ENCODE measurements at regions not wholly inside any gene's neighbourhood (a gene's known extent, or its start where the extent isn't known, plus 50 kb on each side); places are given as distances from the start of the nearest gene placed in this dataset.

DNA sequence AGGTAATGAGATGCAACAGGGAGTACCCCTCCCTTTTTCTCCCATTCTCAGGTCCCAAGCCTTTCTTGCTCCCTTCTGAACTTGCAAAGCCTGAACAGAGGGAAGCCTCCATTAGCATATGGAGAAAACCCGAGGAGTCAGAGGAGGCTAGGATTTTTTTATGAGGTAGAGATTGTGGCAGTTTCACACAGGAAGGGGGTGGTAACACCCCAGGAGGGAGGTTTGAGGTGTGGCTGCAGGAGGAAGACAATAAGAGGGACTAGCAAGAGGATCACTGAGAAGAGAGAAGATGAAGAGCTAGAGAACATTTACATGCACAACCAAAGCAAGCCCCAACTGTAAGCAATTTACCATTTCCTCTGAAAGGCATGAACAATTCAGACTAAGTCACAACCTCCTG, 322.7 kb downstream of the SV2B start:
- H3K4me2 ChIP-seq (ENCODE audit: low read length) = no peak overlapping the region
- POLR2A ChIA-PET = no interaction called here
- intact Hi-C loops (cut with micrococcal nuclease) = no loop called here

DNA sequence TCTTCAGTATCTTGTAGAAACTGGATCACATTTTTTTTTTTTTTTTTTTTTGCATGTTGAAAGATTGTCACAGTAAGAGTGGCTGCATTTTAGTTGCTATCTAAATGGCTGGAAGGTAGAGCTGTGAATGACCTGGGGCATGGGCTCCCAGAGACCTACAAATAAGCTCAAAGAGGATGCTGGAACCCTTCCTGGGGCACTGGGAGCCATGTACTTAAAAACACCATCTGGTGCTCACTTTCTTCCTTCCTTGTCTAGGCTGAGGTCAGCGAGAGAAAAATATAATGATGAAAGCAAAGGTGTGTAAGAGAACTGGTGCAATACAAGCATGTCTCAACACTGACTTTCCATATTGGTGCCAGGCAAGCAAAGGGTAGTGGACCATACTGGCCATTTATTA, 323.9 kb downstream of the SV2B start:
- ChIA-PET POLR2A (no interaction called here), RAD21 (ENCODE audit: low non-redundant PET in 1 of 2, low total read pairs in 2 of 2, uncharacterized antibody in 2 of 2, unreplicated experiment in 2 of 2) (no interaction called here), CTCF (no interaction called here)
- H3K79me2 ChIP-seq (ENCODE audit: insufficient read depth, low read length) = no peaks in the 10 kb centered on the region
- H3K4me2 ChIP-seq (ENCODE audit: low read length) = no peak overlapping the region
- no peak overlapping the region for H3K4me3 ChIP-seq (replicated peaks in 1 of 2; ENCODE audit: low read depth in 1 of 2, low read length in 2 of 2)
- no peaks in the 10 kb centered on the region; the same call in 1 of the 2 replicates for H4K20me1 ChIP-seq (ENCODE audit: insufficient read depth)
- H3K27me3 ChIP-seq (ENCODE audit: insufficient read depth, low read length) = 0 out of 2 replicates have a peak, but pooled peaks cover 6% of the 10 kb centered on the region
- no peak overlapping the region for H2AFZ ChIP-seq (ENCODE audit: low read depth, low read length, poor library complexity, severe bottlenecking)
- intact Hi-C loops (cut with micrococcal nuclease) = no loop called here
- no peaks in the 10 kb centered on the region for H3K36me3 ChIP-seq (ENCODE audit: control insufficient read depth in 1 of 2, insufficient read depth in 2 of 2, low read length in 2 of 2)
- BruUV-seq (replicated peaks) = no TSS peak
- DNase-seq (ENCODE audit: low read depth, low spot score) (no peak), ATAC-seq (no peak)
- no peak overlapping the region for H3K9ac ChIP-seq (ENCODE audit: low read length)
- H3K4me1 ChIP-seq (ENCODE audit: control insufficient read depth in 1 of 2, insufficient read depth in 2 of 2, low read length in 2 of 2) = no peaks in the 10 kb centered on the region
- H3K9me3 ChIP-seq (ENCODE audit: control insufficient read depth in 1 of 2, insufficient read depth in 1 of 2, low read depth in 1 of 2, low read length in 2 of 2) = no peaks in the 10 kb centered on the region
- no peak overlapping the region for H3K27ac ChIP-seq (ENCODE audit: low read depth, low read length)
- no peaks in the 10 kb centered on the region for H3K9me2 ChIP-seq (ENCODE audit: insufficient read depth)
- TF ChIP-seq CBX3 (IDR thresholded peaks at IDR 0.05; ENCODE audit: low read depth) = no peak
- TF ChIP-seq, protein P1, sequence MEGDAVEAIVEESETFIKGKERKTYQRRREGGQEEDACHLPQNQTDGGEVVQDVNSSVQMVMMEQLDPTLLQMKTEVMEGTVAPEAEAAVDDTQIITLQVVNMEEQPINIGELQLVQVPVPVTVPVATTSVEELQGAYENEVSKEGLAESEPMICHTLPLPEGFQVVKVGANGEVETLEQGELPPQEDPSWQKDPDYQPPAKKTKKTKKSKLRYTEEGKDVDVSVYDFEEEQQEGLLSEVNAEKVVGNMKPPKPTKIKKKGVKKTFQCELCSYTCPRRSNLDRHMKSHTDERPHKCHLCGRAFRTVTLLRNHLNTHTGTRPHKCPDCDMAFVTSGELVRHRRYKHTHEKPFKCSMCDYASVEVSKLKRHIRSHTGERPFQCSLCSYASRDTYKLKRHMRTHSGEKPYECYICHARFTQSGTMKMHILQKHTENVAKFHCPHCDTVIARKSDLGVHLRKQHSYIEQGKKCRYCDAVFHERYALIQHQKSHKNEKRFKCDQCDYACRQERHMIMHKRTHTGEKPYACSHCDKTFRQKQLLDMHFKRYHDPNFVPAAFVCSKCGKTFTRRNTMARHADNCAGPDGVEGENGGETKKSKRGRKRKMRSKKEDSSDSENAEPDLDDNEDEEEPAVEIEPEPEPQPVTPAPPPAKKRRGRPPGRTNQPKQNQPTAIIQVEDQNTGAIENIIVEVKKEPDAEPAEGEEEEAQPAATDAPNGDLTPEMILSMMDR (IDR thresholded peaks at IDR 0.05 in 2 of 3, conservative IDR thresholded peaks at IDR 0.05 in 1 of 3; ENCODE audit: borderline replicate concordance in 1 of 3, insufficient read depth in 1 of 3, low read depth in 2 of 3, low read length in 2 of 3) = no peak
- TF ChIP-seq, protein P2, sequence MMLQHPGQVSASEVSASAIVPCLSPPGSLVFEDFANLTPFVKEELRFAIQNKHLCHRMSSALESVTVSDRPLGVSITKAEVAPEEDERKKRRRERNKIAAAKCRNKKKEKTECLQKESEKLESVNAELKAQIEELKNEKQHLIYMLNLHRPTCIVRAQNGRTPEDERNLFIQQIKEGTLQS (IDR thresholded peaks at IDR 0.05) = no peak
- TF ChIP-seq EZH2phosphoT487 (IDR thresholded peaks at IDR 0.05; ENCODE audit: borderline replicate concordance) = no peak
- TF ChIP-seq ZNF274 (IDR thresholded peaks at IDR 0.05; ENCODE audit: low read depth, low read length) = no peak
- TF ChIP-seq SIN3A (IDR thresholded peaks at IDR 0.05; ENCODE audit: low read depth) = no peak
- no peak for TF ChIP-seq EZH2 (IDR thresholded peaks at IDR 0.05)
- TF ChIP-seq ZBTB33 (IDR thresholded peaks at IDR 0.05; ENCODE audit: extremely low read depth, insufficient replicate concordance, low read length) = no peak
- TF ChIP-seq CEBPB (IDR thresholded peaks at IDR 0.05; ENCODE audit: low read depth) = no peak
- TF ChIP-seq REST (IDR thresholded peaks at IDR 0.05; ENCODE audit: low read depth) = no peak

More for the DNA sequence above, 322.7 kb downstream of the SV2B start:
- Histone ChIP-seq H3K4me1 (ENCODE audit: control insufficient read depth in 1 of 2, insufficient read depth in 2 of 2, low read length in 2 of 2) (no peaks in the 10 kb centered on the region), H2AFZ (ENCODE audit: low read depth, low read length, poor library complexity, severe bottlenecking) (no peak overlapping the region), H3K9me3 (ENCODE audit: control insufficient read depth in 1 of 2, insufficient read depth in 1 of 2, low read depth in 1 of 2, low read length in 2 of 2) (no peaks in the 10 kb centered on the region), H3K9ac (ENCODE audit: low read length) (no peak overlapping the region), H3K27me3 (ENCODE audit: insufficient read depth, low read length) (0 out of 2 replicates have a peak, but pooled peaks cover 6% of the 10 kb centered on the region), H3K27ac (ENCODE audit: low read depth, low read length) (no peak overlapping the region), H3K36me3 (ENCODE audit: control insufficient read depth in 1 of 2, insufficient read depth in 2 of 2, low read length in 2 of 2) (no peaks in the 10 kb centered on the region), H4K20me1 (ENCODE audit: insufficient read depth) (no peaks in the 10 kb centered on the region; the same call in 1 of the 2 replicates), H3K4me3 (replicated peaks in 1 of 2; ENCODE audit: low read depth in 1 of 2, low read length in 2 of 2) (no peak overlapping the region), H3K9me2 (ENCODE audit: insufficient read depth) (no peaks in the 10 kb centered on the region), H3K79me2 (ENCODE audit: insufficient read depth, low read length) (no peaks in the 10 kb centered on the region)
- no peak for DNase-seq (ENCODE audit: low read depth, low spot score)
- RAD21 ChIA-PET (ENCODE audit: low non-redundant PET in 1 of 2, low total read pairs in 2 of 2, uncharacterized antibody in 2 of 2, unreplicated experiment in 2 of 2) = no interaction called here
- TF ChIP-seq EZH2 (IDR thresholded peaks at IDR 0.05) = no peak
- no peak for TF ChIP-seq CEBPB (IDR thresholded peaks at IDR 0.05; ENCODE audit: low read depth)
- TF ChIP-seq, protein P3, sequence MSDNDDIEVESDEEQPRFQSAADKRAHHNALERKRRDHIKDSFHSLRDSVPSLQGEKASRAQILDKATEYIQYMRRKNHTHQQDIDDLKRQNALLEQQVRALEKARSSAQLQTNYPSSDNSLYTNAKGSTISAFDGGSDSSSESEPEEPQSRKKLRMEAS (IDR thresholded peaks at IDR 0.05) = no peak
- no peak for ATAC-seq
- CTCF ChIA-PET = no interaction called here
- BruUV-seq (replicated peaks) = no TSS peak

Measured in HCT116 (cell line).